ENCODE measurements at regions not wholly inside any gene's neighbourhood (a gene's known extent, or its start where the extent isn't known, plus 50 kb on each side); places are given as distances from the start of the nearest gene placed in this dataset.
"Not testable (repeated sequence)": the region's sequence is repeated elsewhere in the genome, so short reads cannot be mapped to it uniquely, and the experiment has no call there.

- no peaks in the 10 kb centered on the region for H3K27me3 ChIP-seq (ENCODE audit: control insufficient read depth, insufficient read depth, low read length)
These were observed 2039.9 kb downstream of the EFNA5 start for GRCh38 chr5:105630803-105631202.

DNA sequence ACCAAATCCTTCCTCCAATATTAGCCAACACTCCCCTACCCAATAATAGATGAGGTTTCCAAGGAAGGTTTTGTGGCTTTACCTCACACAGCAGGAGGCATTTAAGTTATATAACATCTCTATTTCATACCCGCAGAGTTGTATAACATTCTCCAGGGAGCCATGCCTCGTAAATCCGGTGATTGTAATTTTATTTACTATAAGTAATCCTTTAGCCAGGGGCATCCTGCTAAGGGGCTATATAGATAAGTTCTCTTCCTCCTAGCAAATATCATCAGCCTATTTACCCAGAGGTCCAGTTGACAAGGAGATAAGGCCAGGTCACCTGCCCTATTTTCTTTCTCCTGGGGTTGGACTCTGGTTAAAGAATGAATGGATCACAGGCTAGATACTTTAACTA lies 2051.0 kb downstream of the EFNA5 start:
- Histone ChIP-seq H3K9me3 (replicated peaks; ENCODE audit: low read length) (no peaks in the 10 kb centered on the region), H3K4me2 (ENCODE audit: low read length) (no peak overlapping the region), H3K4me3 (ENCODE audit: low read length) (no peak overlapping the region), H3K27me3 (ENCODE audit: control insufficient read depth, insufficient read depth, low read length) (no peaks in the 10 kb centered on the region), H3K36me3 (ENCODE audit: insufficient read depth, low read length) (no peaks in the 10 kb centered on the region), H3K9ac (ENCODE audit: low read depth, low read length) (no peak overlapping the region), H3K4me1 (ENCODE audit: control insufficient read depth, insufficient read depth, low read length) (no peaks in the 10 kb centered on the region)

More at GRCh38 chr5:105630803-105631202, 2039.9 kb downstream of the EFNA5 start:
- no peak overlapping the region for H3K4me2 ChIP-seq (ENCODE audit: low read length)
- H3K9me3 ChIP-seq (replicated peaks; ENCODE audit: low read length), result no peaks in the 10 kb centered on the region
- H3K9ac ChIP-seq (ENCODE audit: low read depth, low read length), result no peak overlapping the region
- H3K36me3 ChIP-seq (ENCODE audit: insufficient read depth, low read length), result no peaks in the 10 kb centered on the region
- no peaks in the 10 kb centered on the region for H3K4me1 ChIP-seq (ENCODE audit: control insufficient read depth, insufficient read depth, low read length)
- H3K4me3 ChIP-seq (ENCODE audit: low read length), result no peak overlapping the region

DNA sequence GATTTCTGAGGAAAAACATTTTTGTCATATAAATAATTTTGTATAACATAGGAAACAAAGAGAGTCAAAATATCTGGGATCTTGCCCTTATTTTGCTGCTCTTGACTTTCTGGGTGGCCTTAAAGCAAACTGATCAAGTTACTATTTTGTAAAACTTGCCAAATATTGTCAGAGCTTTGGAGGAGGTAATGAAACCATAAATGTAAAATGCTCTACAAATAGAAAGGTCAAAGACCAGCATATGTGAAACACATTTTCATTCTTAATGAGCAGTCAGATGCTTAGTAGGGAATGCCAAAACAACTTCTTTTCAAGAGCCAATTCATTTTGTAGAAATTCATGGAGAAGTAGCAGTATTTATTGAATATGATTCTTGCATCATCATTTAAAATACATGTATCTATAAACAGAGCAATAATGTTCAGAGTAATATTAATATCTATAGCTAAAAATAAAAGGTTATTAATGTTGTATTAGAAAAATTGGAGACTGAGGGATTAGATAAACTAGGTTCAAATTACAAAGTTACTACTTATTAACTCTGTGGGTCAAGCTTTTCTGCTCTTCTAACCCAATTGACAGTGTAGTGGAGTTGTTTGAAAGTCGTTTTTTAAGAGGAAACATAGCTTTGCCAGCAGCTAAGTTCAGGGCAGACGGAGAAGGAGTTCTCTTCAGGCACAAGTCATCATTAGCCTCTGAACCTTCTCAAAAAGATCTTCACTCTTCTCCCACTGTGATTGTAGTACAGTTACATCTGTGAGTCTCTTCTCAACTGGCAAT lies 2053.1 kb downstream of the EFNA5 start:
- H3K9me3 ChIP-seq (replicated peaks; ENCODE audit: low read length), result no peaks in the 10 kb centered on the region
- H3K9ac ChIP-seq (ENCODE audit: low read depth, low read length), result no peak overlapping the region
- H3K4me3 ChIP-seq (ENCODE audit: low read length), result no peak overlapping the region
- no peaks in the 10 kb centered on the region for H3K36me3 ChIP-seq (ENCODE audit: insufficient read depth, low read length)
- no peaks in the 10 kb centered on the region for H3K4me1 ChIP-seq (ENCODE audit: control insufficient read depth, insufficient read depth, low read length)
- no peaks in the 10 kb centered on the region for H3K27me3 ChIP-seq (ENCODE audit: control insufficient read depth, insufficient read depth, low read length)
- H3K4me2 ChIP-seq (ENCODE audit: low read length), result no peak overlapping the region

GRCh38 chr5:105616599-105616998 lies 2054.0 kb upstream of the NUDT12 start:
- no peaks in the 10 kb centered on the region for H3K9me3 ChIP-seq (replicated peaks; ENCODE audit: low read length)
- H3K36me3 ChIP-seq (ENCODE audit: insufficient read depth, low read length), result no peaks in the 10 kb centered on the region
- no peak overlapping the region for H3K4me2 ChIP-seq (ENCODE audit: low read length)
- H3K27me3 ChIP-seq (ENCODE audit: control insufficient read depth, insufficient read depth, low read length), result no peaks in the 10 kb centered on the region
- H3K4me3 ChIP-seq (ENCODE audit: low read length), result no peak overlapping the region
- no peak overlapping the region for H3K9ac ChIP-seq (ENCODE audit: low read depth, low read length)
- no peaks in the 10 kb centered on the region for H3K4me1 ChIP-seq (ENCODE audit: control insufficient read depth, insufficient read depth, low read length)

DNA sequence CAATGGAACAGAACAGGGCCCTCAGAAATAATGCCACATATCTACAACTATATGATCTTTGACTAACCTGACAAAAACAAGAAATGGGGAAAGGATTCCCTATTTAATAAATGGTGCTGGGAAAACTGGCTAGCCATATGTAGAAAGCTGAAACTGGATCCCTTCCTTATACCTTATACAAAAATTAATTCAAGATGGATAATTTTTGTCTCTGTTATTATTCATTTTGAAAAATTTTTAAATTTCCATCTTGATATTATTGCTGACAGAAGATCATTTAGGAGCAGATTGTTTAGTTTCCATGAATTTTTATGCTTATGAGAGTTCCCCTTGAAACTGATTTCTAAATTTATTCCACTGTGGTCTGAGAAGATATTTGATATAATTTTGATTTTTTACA lies 2039.8 kb upstream of the NUDT12 start:
- H3K27me3 ChIP-seq (ENCODE audit: control insufficient read depth, insufficient read depth, low read length); H3K4me1 ChIP-seq (ENCODE audit: control insufficient read depth, insufficient read depth, low read length); H3K4me2 ChIP-seq (ENCODE audit: low read length); H3K9ac ChIP-seq (ENCODE audit: low read depth, low read length); H3K9me3 ChIP-seq (replicated peaks; ENCODE audit: low read length); H3K36me3 ChIP-seq (ENCODE audit: insufficient read depth, low read length); H3K4me3 ChIP-seq (ENCODE audit: low read length): not testable (repeated sequence)

- H3K4me1 ChIP-seq (ENCODE audit: control insufficient read depth, insufficient read depth, low read length), result no peaks in the 10 kb centered on the region
- no peak overlapping the region for H3K9ac ChIP-seq (ENCODE audit: low read depth, low read length)
- no peak overlapping the region for H3K4me3 ChIP-seq (ENCODE audit: low read length)
- H3K27me3 ChIP-seq (ENCODE audit: control insufficient read depth, insufficient read depth, low read length), result no peaks in the 10 kb centered on the region
- H3K4me2 ChIP-seq (ENCODE audit: low read length), result no peak overlapping the region
- H3K36me3 ChIP-seq (ENCODE audit: insufficient read depth, low read length), result no peaks in the 10 kb centered on the region
- no peaks in the 10 kb centered on the region for H3K9me3 ChIP-seq (replicated peaks; ENCODE audit: low read length)
These were observed 2030.6 kb upstream of the NUDT12 start for GRCh38 chr5:105593011-105593760.

DNA sequence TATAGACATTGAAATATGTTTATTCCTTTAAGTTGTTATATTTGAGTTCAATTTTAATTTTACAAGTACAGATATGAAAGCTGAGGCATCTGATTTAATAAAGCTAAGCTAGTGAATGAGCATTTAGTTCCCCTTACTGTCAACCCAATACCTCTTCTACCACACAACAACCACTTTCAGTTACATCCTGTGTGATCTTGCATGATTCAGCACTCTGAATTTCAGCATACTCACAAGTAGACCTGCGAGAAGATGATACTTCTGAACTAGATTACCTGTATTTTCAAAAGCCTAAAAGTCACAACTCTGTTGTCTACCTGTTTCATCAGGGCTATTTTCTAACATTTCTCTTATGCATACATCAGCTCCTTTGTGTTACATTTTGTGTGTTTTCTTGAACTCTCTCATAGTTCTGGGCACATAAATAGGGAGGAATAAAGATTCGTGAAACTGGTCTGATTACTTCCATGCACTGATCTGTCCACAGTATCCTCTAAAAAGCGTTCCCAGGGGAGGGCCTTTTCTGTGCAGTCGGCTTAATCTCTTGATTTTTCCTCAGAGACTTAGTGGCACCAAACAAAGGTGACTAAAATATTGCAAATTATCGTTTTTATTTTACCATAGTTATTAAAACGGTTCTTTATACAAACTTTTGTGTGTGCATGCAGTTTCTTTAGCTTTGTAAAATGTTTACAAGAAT lies 2025.5 kb upstream of the NUDT12 start:
- H3K9ac ChIP-seq (ENCODE audit: low read depth, low read length), result no peak overlapping the region
- H3K36me3 ChIP-seq (ENCODE audit: insufficient read depth, low read length), result no peaks in the 10 kb centered on the region
- H3K4me3 ChIP-seq (ENCODE audit: low read length), result no peak overlapping the region
- H3K27me3 ChIP-seq (ENCODE audit: control insufficient read depth, insufficient read depth, low read length), result no peaks in the 10 kb centered on the region
- no peak overlapping the region for H3K4me2 ChIP-seq (ENCODE audit: low read length)
- no peaks in the 10 kb centered on the region for H3K9me3 ChIP-seq (replicated peaks; ENCODE audit: low read length)
- H3K4me1 ChIP-seq (ENCODE audit: control insufficient read depth, insufficient read depth, low read length), result no peaks in the 10 kb centered on the region

DNA sequence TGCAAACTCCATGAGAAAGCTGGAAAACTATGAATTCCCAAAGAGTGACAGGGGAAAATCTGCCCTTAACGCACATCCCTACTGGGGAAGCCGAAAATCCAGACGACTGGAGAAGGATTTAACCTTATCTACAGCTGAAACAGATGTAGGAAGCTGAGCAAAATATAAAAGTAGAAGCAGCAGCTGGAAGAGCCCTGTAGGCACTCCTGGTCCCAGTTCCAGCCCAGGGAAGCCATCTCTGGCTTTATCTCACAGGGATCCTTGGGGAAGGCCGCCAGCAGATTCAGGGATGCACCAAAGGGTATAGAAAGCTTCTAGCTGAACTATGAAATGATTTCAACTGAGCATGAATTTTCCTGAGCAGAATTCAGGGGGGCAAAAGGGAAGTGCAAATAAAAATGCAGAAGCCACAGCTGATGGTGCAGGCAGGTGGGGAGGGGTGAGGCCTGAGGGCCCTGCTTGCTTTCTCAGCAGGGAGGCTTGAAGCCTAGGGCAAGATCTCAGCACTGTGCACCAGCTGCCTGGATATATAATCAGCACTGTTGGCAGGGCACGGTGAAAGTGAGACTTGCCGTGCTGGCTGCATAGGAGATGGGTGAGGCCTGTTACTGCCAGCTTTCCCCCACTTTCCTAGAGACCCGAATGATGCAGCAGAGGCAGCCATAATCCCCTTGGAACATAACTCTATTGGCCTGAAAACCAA lies 2019.5 kb upstream of the NUDT12 start:
- no peaks in the 10 kb centered on the region for H3K4me1 ChIP-seq (ENCODE audit: control insufficient read depth, insufficient read depth, low read length)
- H3K9ac ChIP-seq (ENCODE audit: low read depth, low read length), result no peak overlapping the region
- H3K4me3 ChIP-seq (ENCODE audit: low read length), result no peak overlapping the region
- no peak overlapping the region for H3K4me2 ChIP-seq (ENCODE audit: low read length)
- H3K9me3 ChIP-seq (replicated peaks; ENCODE audit: low read length), result no peaks in the 10 kb centered on the region
- no peaks in the 10 kb centered on the region for H3K36me3 ChIP-seq (ENCODE audit: insufficient read depth, low read length)
- H3K27me3 ChIP-seq (ENCODE audit: control insufficient read depth, insufficient read depth, low read length), result no peaks in the 10 kb centered on the region

DNA sequence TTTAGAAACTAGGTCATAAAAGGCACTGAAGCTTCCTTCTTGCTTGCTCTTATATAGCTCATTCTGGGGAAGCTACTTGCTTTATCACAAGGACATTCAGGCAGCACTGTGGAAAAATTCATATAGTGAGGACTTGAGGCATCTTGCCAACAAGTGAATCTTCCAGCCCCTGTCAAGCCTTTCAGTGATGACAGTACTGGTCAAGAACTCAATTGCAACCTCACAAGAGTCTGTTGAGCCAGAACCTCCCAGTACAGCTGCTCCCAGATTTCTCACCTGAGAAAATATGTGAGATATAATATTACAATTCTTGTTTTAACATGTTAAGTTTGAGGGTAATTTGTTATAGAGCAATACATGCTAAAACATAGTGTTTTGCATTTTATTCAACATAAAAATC lies 2011.0 kb upstream of the NUDT12 start:
- H3K9me3 ChIP-seq (replicated peaks; ENCODE audit: low read length), result no peaks in the 10 kb centered on the region
- no peak overlapping the region for H3K4me3 ChIP-seq (ENCODE audit: low read length)
- H3K4me2 ChIP-seq (ENCODE audit: low read length), result no peak overlapping the region
- no peaks in the 10 kb centered on the region for H3K36me3 ChIP-seq (ENCODE audit: insufficient read depth, low read length)
- no peaks in the 10 kb centered on the region for H3K27me3 ChIP-seq (ENCODE audit: control insufficient read depth, insufficient read depth, low read length)
- no peak overlapping the region for H3K9ac ChIP-seq (ENCODE audit: low read depth, low read length)
- H3K4me1 ChIP-seq (ENCODE audit: control insufficient read depth, insufficient read depth, low read length), result no peaks in the 10 kb centered on the region

GRCh38 chr5:105565531-105565930 lies 2002.9 kb upstream of the NUDT12 start:
- Histone ChIP-seq H3K9ac (ENCODE audit: low read depth, low read length) (no peak overlapping the region), H3K9me3 (replicated peaks; ENCODE audit: low read length) (no peaks in the 10 kb centered on the region), H3K36me3 (ENCODE audit: insufficient read depth, low read length) (no peaks in the 10 kb centered on the region), H3K4me3 (ENCODE audit: low read length) (no peak overlapping the region), H3K4me1 (ENCODE audit: control insufficient read depth, insufficient read depth, low read length) (no peaks in the 10 kb centered on the region), H3K4me2 (ENCODE audit: low read length) (no peak overlapping the region), H3K27me3 (ENCODE audit: control insufficient read depth, insufficient read depth, low read length) (no peaks in the 10 kb centered on the region)

- Histone ChIP-seq H3K4me2 (ENCODE audit: low read length) (no peak overlapping the region), H3K27me3 (ENCODE audit: control insufficient read depth, insufficient read depth, low read length) (no peaks in the 10 kb centered on the region), H3K9ac (ENCODE audit: low read depth, low read length) (no peak overlapping the region), H3K36me3 (ENCODE audit: insufficient read depth, low read length) (no peaks in the 10 kb centered on the region), H3K4me3 (ENCODE audit: low read length) (no peak overlapping the region), H3K9me3 (replicated peaks; ENCODE audit: low read length) (no peaks in the 10 kb centered on the region), H3K4me1 (ENCODE audit: control insufficient read depth, insufficient read depth, low read length) (no peaks in the 10 kb centered on the region)
These were observed 2001.3 kb upstream of the NUDT12 start for GRCh38 chr5:105563842-105564241.

All from skeletal muscle satellite cell (primary cell).